H1 (cell line): ENCODE measurements at regions not wholly inside any gene's neighbourhood (a gene's known extent, or its start where the extent isn't known, plus 50 kb on each side); places are given as distances from the start of the nearest gene placed in this dataset.

Experiments
- CTCF ChIA-PET: fragments of 300-600 bp; sonication (Branson Sonifier 250); formaldehyde crosslinking; loops from one replicate; lab custom pipeline; 2021; ENCODE audit not compliant: partially characterized antibody; lab: Charles Lee
- POLR2A ChIA-PET: fragments of 300-600 bp; sonication (Branson Sonifier 250); formaldehyde crosslinking; loops from one replicate; lab custom pipeline; 2021; ENCODE audit warnings: inconsistent platforms; ENCODE audit not compliant: partially characterized antibody; lab: Charles Lee
- DNase-seq, 2 experiments: peaks; one replicate each; pipeline versions ENCODE4 v3.0.0 to v3.0.0-alpha.2; 2010 to 2022; ENCODE audit warnings: low spot score in 2 of 2, low read depth in 1 of 2, mixed read lengths in 1 of 2
- FAIRE-seq: peaks from 2 replicates; lab custom pipeline; 2011; peaks lifted over from hg19 to GRCh38; lab: Jason Lieb, UNC
- H2AFZ ChIP-seq: 2 replicates; pipeline ENCODE4 v1.8.1; 2012; ENCODE audit warnings: low read length, inconsistent platforms
- H2AK5ac ChIP-seq: 2 replicates; pipeline ENCODE4 v1.6.1; 2013; ENCODE audit warnings: low read depth, low read length
- H2BK120ac ChIP-seq: replicated peaks from 2 replicates; pipeline ENCODE3; 2013; ENCODE audit warnings: low read depth, low read length, inconsistent platforms
- H2BK12ac ChIP-seq: 2 replicates; pipeline ENCODE4 v1.6.1; 2013; ENCODE audit warnings: low read depth, low read length
- H2BK15ac ChIP-seq: 2 replicates; pipeline ENCODE4 v1.6.1; 2013; ENCODE audit warnings: low read length
- H2BK20ac ChIP-seq: 2 replicates; pipeline ENCODE4 v1.6.1; 2013; ENCODE audit warnings: low read length
- H2BK5ac ChIP-seq: 2 replicates; pipeline ENCODE4 v1.6.1; 2013; ENCODE audit warnings: low read depth, low read length
- H3K14ac ChIP-seq: 2 replicates; pipeline ENCODE4 v1.6.1; 2013; ENCODE audit warnings: inconsistent platforms; ENCODE audit not compliant: insufficient read length
- H3K18ac ChIP-seq: 2 replicates; pipeline ENCODE4 v1.6.1; 2013; ENCODE audit warnings: low read length; ENCODE audit errors: extremely low read depth
- H3K23ac ChIP-seq: 2 replicates; pipeline ENCODE4 v1.6.1; 2013; ENCODE audit warnings: inconsistent platforms; ENCODE audit not compliant: insufficient read length
- H3K23me2 ChIP-seq: 2 replicates; pipeline ENCODE4 v1.6.1; 2013; ENCODE audit warnings: low read depth, low read length
- H3K27ac ChIP-seq: 2 replicates; pipeline ENCODE4 v1.6.1; 2011; ENCODE audit warnings: low read depth, low read length, inconsistent platforms
- H3K27me3 ChIP-seq, 4 experiments: replicated peaks in 1 of 4; 1 replicate in 1 of 4; 2 replicates in 3 of 4; pipeline versions ENCODE4 v1.6.1 to v1.8.1; 2011 to 2013; ENCODE audit warnings: low read length in 3 of 4, mild to moderate bottlenecking in 3 of 4, inconsistent platforms in 2 of 4, mixed read lengths in 2 of 4, moderate library complexity in 1 of 4; ENCODE audit not compliant: control insufficient read depth in 3 of 4, insufficient read depth in 3 of 4; ENCODE audit errors: extremely low read depth in 1 of 4
- H3K36me3 ChIP-seq, 4 experiments: 2 replicates each; pipeline versions ENCODE4 v1.6.1 to v1.8.1; 2011 to 2013; ENCODE audit warnings: mild to moderate bottlenecking in 4 of 4, low read length in 3 of 4, moderate library complexity in 2 of 4, control low read depth in 1 of 4, inconsistent platforms in 1 of 4; ENCODE audit not compliant: insufficient read depth in 4 of 4, control insufficient read depth in 2 of 4
- H3K4ac ChIP-seq: replicated peaks from 2 replicates; pipeline ENCODE3; 2013; ENCODE audit warnings: low read length, low read depth, mixed read lengths, inconsistent platforms; ENCODE audit not compliant: insufficient read length
- H3K4me1 ChIP-seq, 4 experiments: replicated peaks in 1 of 4; 1 replicate in 1 of 4; 2 replicates in 3 of 4; pipeline versions ENCODE4 v1.6.1 to v1.8.1; 2011 to 2013; ENCODE audit warnings: low read length in 3 of 4, inconsistent platforms in 2 of 4, mixed read lengths in 1 of 4; ENCODE audit not compliant: insufficient read depth in 4 of 4, control insufficient read depth in 3 of 4
- H3K4me2 ChIP-seq, 2 experiments: 2 replicates each; pipeline versions ENCODE4 v1.6.1 to v1.8.1; 2011 to 2013; ENCODE audit warnings: low read depth in 2 of 2, low read length in 2 of 2, control low read depth in 1 of 2, inconsistent platforms in 1 of 2, mild to moderate bottlenecking in 1 of 2; ENCODE audit not compliant: insufficient read depth in 1 of 2
- H3K4me3 ChIP-seq, 4 experiments: fragments of 200-600, 300-600 bp in 1 of 4; sonication (generic), shearing (Covaris generic), sonication (Bioruptor Twin) in 1 of 4; 2 replicates each; pipeline versions ENCODE4 v1.5.1 to v1.8.1; 2011 to 2016; ENCODE audit warnings: low read length in 4 of 4, low read depth in 3 of 4, control low read depth in 2 of 4, inconsistent platforms in 2 of 4, mild to moderate bottlenecking in 2 of 4, mixed read lengths in 1 of 4, moderate library complexity in 1 of 4; ENCODE audit not compliant: insufficient read depth in 2 of 4; ENCODE audit errors: extremely low read depth in 1 of 4
- H3K56ac ChIP-seq: replicated peaks from 2 replicates; pipeline ENCODE3; 2013; ENCODE audit warnings: low read depth, mild to moderate bottlenecking, mixed read lengths, low read length, inconsistent platforms; ENCODE audit not compliant: insufficient read length
- H3K79me1 ChIP-seq: 2 replicates; pipeline ENCODE4 v1.6.1; 2013; ENCODE audit warnings: low read depth, low read length, control low read depth
- H3K79me2 ChIP-seq, 2 experiments: 2 replicates each; pipeline versions ENCODE4 v1.6.1 to v1.8.1; 2012 to 2013; ENCODE audit warnings: low read length in 2 of 2, mild to moderate bottlenecking in 2 of 2, inconsistent platforms in 1 of 2; ENCODE audit not compliant: insufficient read depth in 2 of 2, control insufficient read depth in 1 of 2
- H3K9ac ChIP-seq, 4 experiments: replicated peaks in 1 of 4; 1 replicate in 1 of 4; 2 replicates in 3 of 4; pipeline versions ENCODE4 v1.6.1 to v1.8.1; 2011 to 2013; ENCODE audit warnings: low read depth in 3 of 4, low read length in 3 of 4, control low read depth in 2 of 4, mild to moderate bottlenecking in 2 of 4, moderate library complexity in 2 of 4, inconsistent platforms in 1 of 4; ENCODE audit errors: extremely low read depth in 1 of 4
- H3K9me3 ChIP-seq, 2 experiments: 2 replicates each; pipeline versions ENCODE4 v1.6.1 to v1.8.1; 2012 to 2013; ENCODE audit warnings: mild to moderate bottlenecking in 2 of 2, moderate library complexity in 2 of 2, control low read depth in 1 of 2, inconsistent platforms in 1 of 2, low read depth in 1 of 2, low read length in 1 of 2, mixed read lengths in 1 of 2; ENCODE audit not compliant: insufficient read depth in 2 of 2
- H4K20me1 ChIP-seq, 2 experiments: replicated peaks in 1 of 2; 2 replicates each; pipeline versions ENCODE3 to v1.8.1; 2011 to 2013; ENCODE audit warnings: inconsistent platforms in 2 of 2, low read length in 2 of 2, mild to moderate bottlenecking in 1 of 2; ENCODE audit not compliant: insufficient read depth in 2 of 2, control insufficient read depth in 1 of 2
- H4K5ac ChIP-seq: 2 replicates; pipeline ENCODE4 v1.6.1; 2013; ENCODE audit warnings: low read length, low read depth, mixed read lengths, inconsistent platforms; ENCODE audit not compliant: insufficient read length
- H4K8ac ChIP-seq: 2 replicates; pipeline ENCODE4 v1.8.0; 2013; ENCODE audit warnings: mild to moderate bottlenecking, moderate library complexity, low read length, inconsistent platforms; ENCODE audit not compliant: insufficient read depth; ENCODE audit errors: extremely low read depth
- H4K91ac ChIP-seq: replicated peaks from 2 replicates; pipeline ENCODE3; 2013; ENCODE audit warnings: low read length, mixed read lengths, inconsistent platforms; ENCODE audit not compliant: insufficient read length
- CBX5 ChIP-seq: fragments of 300-800, 300-1000 bp; sonication (generic); IDR thresholded peaks from 2 replicates; pipeline ENCODE4 v1.7.1; 2016; ENCODE audit warnings: antibody characterized with exemption, low read length, low read depth
- CHD2 ChIP-seq: IDR thresholded peaks from 2 replicates; pipeline ENCODE4 v1.6.1; 2012; ENCODE audit warnings: low read length, improper control_type of control experiment
- GTF2F1 ChIP-seq: IDR thresholded peaks from 2 replicates; pipeline ENCODE4 v1.6.1; 2012; ENCODE audit warnings: low read depth, low read length, improper control_type of control experiment, borderline replicate concordance
- RBBP5 ChIP-seq: IDR thresholded peaks from 2 replicates; pipeline ENCODE4 v1.7.1; 2012; ENCODE audit warnings: low read depth, mild to moderate bottlenecking, inconsistent platforms, low read length, moderate library complexity, borderline replicate concordance
- RFX5 ChIP-seq: IDR thresholded peaks from 2 replicates; pipeline ENCODE4 v1.6.1; 2011; ENCODE audit warnings: low read depth, low read length, improper control_type of control experiment, borderline replicate concordance
- RNF2 ChIP-seq: fragments of 200-900, 300-1000 bp; sonication (generic); IDR thresholded peaks from 2 replicates; pipeline ENCODE4 v1.7.1; 2016; ENCODE audit warnings: borderline replicate concordance, low read depth, mild to moderate bottlenecking, antibody characterized with exemption, low read length; ENCODE audit not compliant: poor library complexity, severe bottlenecking; ENCODE audit errors: missing control alignments
- RXRA ChIP-seq: IDR thresholded peaks from 2 replicates; pipeline ENCODE4 v1.6.1; 2011; ENCODE audit warnings: low read depth, mild to moderate bottlenecking, low read length, moderate library complexity; ENCODE audit not compliant: insufficient read depth
- SIRT6 ChIP-seq: IDR thresholded peaks from one replicate; pipeline ENCODE4 v1.7.1; 2012; ENCODE audit warnings: low read length, inconsistent platforms
- SP2 ChIP-seq: IDR thresholded peaks from 2 replicates; pipeline ENCODE4 v1.6.1; 2012; ENCODE audit warnings: mild to moderate bottlenecking, low read length, inconsistent platforms
- SUZ12 ChIP-seq: fragments of 200-600 bp; sonication (generic); IDR thresholded peaks from 2 replicates; pipeline ENCODE4 v1.6.1; 2012; ENCODE audit warnings: mild to moderate bottlenecking, inconsistent platforms, low read length, moderate library complexity, mixed read lengths
- TCF12 ChIP-seq: IDR thresholded peaks from 2 replicates; pipeline ENCODE4 v1.6.1; 2011; ENCODE audit warnings: low read depth, mild to moderate bottlenecking, low read length
- WGBS, 2 experiments: shearing (Covaris generic) in 1 of 2; methylation state at CpG; one replicate each; pipeline versions ENCODE4 v1.1.6 to v1.1.7; 2013 to 2015; ENCODE audit warnings: low lambda C conversion rate in 2 of 2, mixed read lengths in 2 of 2, inconsistent platforms in 1 of 2, low coverage in 1 of 2, missing lambda C conversion rate in 1 of 2; ENCODE audit not compliant: insufficient replicate concordance in 2 of 2, insufficient coverage in 1 of 2, insufficient read length in 1 of 2; ENCODE audit errors: extremely low coverage in 1 of 2, missing lambda C conversion rate in 1 of 2; 5-methylcytosine and 5-hydroxymethylcytosine counted together
- TF ChIP-seq, protein P1 (sequence below): IDR thresholded peaks from 2 replicates; pipeline ENCODE4 v1.6.1; 2012; ENCODE audit warnings: inconsistent platforms

DNA sequence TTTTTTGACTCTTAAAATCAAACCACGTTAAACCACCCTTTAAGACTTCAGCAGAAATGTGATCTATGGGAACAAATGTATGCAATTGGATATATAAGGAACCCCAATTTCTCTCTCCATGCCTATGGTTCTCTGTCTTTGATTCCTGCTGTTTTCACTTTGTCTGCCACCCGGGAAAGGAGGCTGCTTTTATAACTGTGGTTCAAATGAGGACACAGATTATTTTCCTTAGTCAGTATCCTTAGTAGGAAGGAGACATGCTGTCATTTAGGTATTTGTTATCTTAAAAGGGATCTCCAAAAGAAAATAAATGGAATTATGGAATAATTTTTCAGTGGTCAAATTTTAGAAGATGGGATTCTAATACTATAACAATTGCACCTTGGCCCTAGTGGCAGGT lies 176.1 kb upstream of the NREP start:
- no peak overlapping the region for H4K5ac ChIP-seq
- no peak overlapping the region for H4K8ac ChIP-seq
- FAIRE-seq (no peak), DNase-seq (no peak)
- H3K4me1 ChIP-seq, result no peaks in the 10 kb centered on the region
- no peak overlapping the region for H4K91ac ChIP-seq
- no peaks in the 10 kb centered on the region for H3K79me2 ChIP-seq
- ChIA-PET CTCF (interaction anchor here (1.8 kb wide), 1 partner anchor 401 kb away, joined by 5 read pairs; no protein-coding TSS in a partner anchor), POLR2A (no interaction called here)
- H2AK5ac ChIP-seq, result no peak overlapping the region
- H3K23me2 ChIP-seq, result no peaks in the 10 kb centered on the region
- H2BK20ac ChIP-seq, result no peak overlapping the region
- no peaks in the 10 kb centered on the region for H3K36me3 ChIP-seq
- H3K79me1 ChIP-seq, result no peaks in the 10 kb centered on the region
- no peak overlapping the region for H2AFZ ChIP-seq
- no peak overlapping the region for H2BK12ac ChIP-seq
- no peaks in the 10 kb centered on the region for H3K27me3 ChIP-seq
- H3K14ac ChIP-seq, result no peak overlapping the region
- no peak overlapping the region for H2BK5ac ChIP-seq
- H3K27ac ChIP-seq, result no peak overlapping the region
- TF ChIP-seq RNF2, result no peak
- no peak for TF ChIP-seq RXRA
- TF ChIP-seq SUZ12, result no peak
- TF ChIP-seq SP2, result no peak
- TF ChIP-seq TCF12, result no peak
- no peak for TF ChIP-seq CHD2
- TF ChIP-seq RFX5, result no peak
- no peak for TF ChIP-seq GTF2F1
- TF ChIP-seq SIRT6, result no peak
- no peak for TF ChIP-seq RBBP5
- TF ChIP-seq, protein P1, sequence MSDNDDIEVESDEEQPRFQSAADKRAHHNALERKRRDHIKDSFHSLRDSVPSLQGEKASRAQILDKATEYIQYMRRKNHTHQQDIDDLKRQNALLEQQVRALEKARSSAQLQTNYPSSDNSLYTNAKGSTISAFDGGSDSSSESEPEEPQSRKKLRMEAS, result no peak
- no peak for TF ChIP-seq CBX5
- no peak overlapping the region for H2BK120ac ChIP-seq
- H3K18ac ChIP-seq, result no peak overlapping the region
- H3K56ac ChIP-seq, result no peak overlapping the region
- no peak overlapping the region for H3K23ac ChIP-seq
- H3K9ac ChIP-seq, result no peak overlapping the region
- no peak overlapping the region for H3K4me2 ChIP-seq
- H3K9me3 ChIP-seq, result no peaks in the 10 kb centered on the region
- H2BK15ac ChIP-seq, result no peak overlapping the region
- WGBS, 2 experiments, result 88% methylated on average over 2 of the region's 2 CpGs; no CpG with 5 or more reads in 1 of the 2 experiments
- H3K4me3 ChIP-seq, result no peak overlapping the region
- no peaks in the 10 kb centered on the region for H4K20me1 ChIP-seq
- no peak overlapping the region for H3K4ac ChIP-seq
